ENCODE measurements at regions not wholly inside any gene's neighbourhood (a gene's known extent, or its start where the extent isn't known, plus 50 kb on each side); places are given as distances from the start of the nearest gene placed in this dataset.
"Not testable (repeated sequence)": the region's sequence is repeated elsewhere in the genome, so short reads cannot be mapped to it uniquely, and the experiment has no call there.

GRCh38 chr20:55186228-55186627 lies 710.8 kb downstream of the DOK5 start:
- DNase-seq (ENCODE audit: low read depth in 4 of 4, low spot score in 2 of 4): no peak

DNA sequence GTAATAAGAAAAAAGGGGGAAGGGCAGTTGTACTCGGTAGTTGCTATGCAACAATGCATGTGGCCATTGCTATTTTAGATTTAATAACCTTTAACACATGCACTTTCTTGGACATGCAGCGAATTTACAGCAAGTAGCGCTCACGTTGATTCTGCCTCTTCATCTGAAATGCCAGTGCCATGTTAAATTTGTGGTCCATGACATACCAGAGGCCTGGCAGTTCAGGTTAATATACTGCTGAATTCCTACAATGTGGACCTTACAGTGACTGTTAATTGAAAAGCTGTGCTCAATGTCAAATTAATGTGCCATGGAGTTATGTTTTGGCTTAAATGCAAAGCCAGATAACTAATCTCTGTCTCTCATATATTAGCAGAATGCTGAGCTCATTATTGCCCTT lies 699.7 kb downstream of the DOK5 start:
- DNase-seq (ENCODE audit: low read depth in 4 of 4, low spot score in 2 of 4): peak in 1 of 4 donors; percentile 39

DNA sequence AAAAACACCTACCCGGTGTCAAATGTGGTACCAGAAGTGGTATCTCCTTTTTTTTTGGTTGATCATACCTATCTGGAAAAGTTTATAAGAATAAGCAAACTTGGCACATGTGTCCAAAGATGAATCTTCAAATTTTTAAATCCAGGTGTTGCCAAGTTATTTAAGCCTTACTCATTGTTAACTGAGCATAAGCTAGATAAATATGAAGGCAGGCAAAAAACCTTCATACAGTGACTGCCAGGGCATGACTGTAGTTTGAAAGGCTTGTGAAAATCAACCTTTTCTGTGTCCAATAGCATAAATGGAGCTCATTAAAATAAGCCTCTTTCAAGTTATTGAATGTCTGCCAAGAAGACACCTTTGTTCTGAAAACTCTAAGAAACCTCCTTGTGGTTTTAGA lies 699.2 kb downstream of the DOK5 start:
- DNase-seq (ENCODE audit: low read depth in 4 of 4, low spot score in 2 of 4): no peak

DNA sequence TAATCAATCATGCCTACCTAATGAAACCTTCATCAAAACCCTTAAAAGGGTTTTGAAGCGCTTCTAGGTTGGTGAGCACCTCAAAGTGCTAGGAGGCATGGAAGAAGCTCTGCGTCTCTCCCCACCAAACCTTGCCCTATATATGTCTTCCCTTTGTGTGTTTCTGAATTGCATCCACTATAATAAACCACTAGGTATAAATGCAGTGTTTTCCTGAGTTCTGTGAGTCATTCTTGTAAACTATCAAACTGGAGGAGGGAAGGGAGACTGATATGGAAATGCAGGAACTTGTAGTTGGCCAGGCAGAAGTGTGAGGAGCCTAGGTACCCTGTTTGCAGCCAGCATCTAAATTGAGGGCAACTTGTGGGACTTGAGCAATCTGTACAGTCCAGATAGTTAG lies 698.8 kb downstream of the DOK5 start:
- no peak for DNase-seq (ENCODE audit: low read depth in 4 of 4, low spot score in 2 of 4)

GRCh38 chr20:55173601-55174000 lies 698.2 kb downstream of the DOK5 start:
- no peak for DNase-seq (ENCODE audit: low read depth in 4 of 4, low spot score in 2 of 4)

DNA sequence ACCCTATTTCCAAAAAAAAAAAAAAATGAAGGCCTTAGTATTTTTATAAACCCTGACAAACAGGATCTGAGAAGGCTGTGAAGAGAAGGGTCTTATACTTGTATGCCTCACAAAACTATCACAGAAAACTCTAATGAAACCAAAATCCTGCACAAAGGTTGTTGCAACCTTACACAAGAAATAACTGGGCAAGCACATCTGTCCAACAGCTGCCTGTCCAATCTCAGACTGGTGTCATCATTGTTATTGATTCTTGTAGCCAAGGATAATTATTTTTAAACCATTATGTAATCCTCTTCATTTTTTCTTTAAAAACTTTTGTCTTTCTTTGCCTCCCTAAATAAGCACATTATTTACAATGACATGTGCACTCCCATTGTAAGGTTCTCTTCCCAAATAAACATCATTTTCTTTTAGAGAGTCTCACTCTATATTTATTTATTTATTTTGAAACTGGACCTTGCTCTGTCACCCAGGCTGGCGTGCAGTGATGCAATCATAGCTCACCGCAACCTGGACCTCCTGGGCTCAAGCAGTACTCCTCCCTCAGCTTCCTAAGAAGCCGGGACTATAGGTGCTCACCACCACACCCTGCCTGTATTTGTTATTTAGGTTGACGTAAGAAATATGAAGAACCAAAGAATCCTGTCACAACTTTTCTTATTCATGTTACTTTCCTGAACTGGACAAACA lies 697.1 kb downstream of the DOK5 start:
- DNase-seq (ENCODE audit: low read depth in 4 of 4, low spot score in 2 of 4): no peak

- no peak for DNase-seq (ENCODE audit: low read depth in 4 of 4, low spot score in 2 of 4)
These were observed 690.7 kb downstream of the DOK5 start for GRCh38 chr20:55166063-55166462.

DNA sequence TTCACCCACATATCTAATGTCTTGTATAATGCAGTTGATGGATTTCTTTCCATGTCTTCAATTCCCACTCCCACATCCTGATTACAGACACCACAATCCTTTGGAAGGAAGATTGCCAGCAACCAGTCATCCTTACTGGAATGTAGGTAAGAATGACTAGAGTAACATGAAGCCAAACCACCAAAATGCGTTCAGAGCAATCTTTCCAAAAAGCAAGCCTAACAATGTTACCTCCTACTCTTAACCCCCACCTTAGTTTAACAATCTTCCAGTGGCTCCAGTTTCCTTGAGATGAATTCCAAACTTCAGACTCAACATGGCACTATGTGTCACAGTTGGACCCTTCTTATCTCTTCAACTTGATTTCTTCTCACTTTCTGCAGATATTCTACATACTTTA lies 685.6 kb downstream of the DOK5 start:
- DNase-seq (ENCODE audit: low read depth in 4 of 4, low spot score in 2 of 4): no peak

- no peak for DNase-seq (ENCODE audit: low read depth in 4 of 4, low spot score in 2 of 4)
These were observed 684.6 kb downstream of the DOK5 start for GRCh38 chr20:55160037-55160436.

GRCh38 chr20:55159230-55159629 lies 683.8 kb downstream of the DOK5 start:
- no peak for DNase-seq (ENCODE audit: low read depth in 4 of 4, low spot score in 2 of 4)

GRCh38 chr20:55158446-55158845 lies 683.1 kb downstream of the DOK5 start:
- DNase-seq (ENCODE audit: low read depth in 4 of 4, low spot score in 2 of 4): no peak

- DNase-seq (ENCODE audit: low read depth in 4 of 4, low spot score in 2 of 4): no peak
These were observed 680.0 kb downstream of the DOK5 start for GRCh38 chr20:55155360-55155759.

DNA sequence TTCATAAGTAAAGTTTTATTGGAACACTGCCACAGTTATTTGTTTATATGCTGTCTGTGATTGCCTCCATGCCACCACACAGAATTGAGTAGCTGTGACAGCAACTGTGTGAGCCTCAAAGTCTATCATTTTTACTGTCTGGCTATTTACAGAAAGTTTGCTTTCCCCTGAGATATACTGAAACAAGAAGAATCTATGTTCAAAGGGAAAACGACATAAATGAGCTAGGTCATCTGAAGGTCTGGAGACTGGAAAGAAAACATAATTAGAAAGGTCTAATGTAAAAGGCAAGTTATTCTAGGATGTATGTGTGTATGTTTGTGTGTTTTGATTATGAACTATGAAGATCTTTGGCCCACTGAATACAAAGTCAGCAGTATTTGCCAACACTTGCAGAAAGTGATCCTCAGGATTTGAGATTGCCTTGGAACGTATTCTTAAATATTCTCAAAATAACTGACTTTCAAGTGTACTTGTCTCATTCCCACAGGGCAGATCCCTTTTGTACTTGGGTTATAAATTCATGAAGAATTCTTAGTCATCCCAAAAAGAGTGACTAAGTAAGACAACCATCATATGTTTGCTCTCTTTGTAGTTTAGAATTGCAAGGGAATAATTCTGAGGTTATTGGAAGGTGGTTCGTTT lies 677.7 kb downstream of the DOK5 start:
- DNase-seq (ENCODE audit: low read depth in 4 of 4, low spot score in 2 of 4): no peak

DNA sequence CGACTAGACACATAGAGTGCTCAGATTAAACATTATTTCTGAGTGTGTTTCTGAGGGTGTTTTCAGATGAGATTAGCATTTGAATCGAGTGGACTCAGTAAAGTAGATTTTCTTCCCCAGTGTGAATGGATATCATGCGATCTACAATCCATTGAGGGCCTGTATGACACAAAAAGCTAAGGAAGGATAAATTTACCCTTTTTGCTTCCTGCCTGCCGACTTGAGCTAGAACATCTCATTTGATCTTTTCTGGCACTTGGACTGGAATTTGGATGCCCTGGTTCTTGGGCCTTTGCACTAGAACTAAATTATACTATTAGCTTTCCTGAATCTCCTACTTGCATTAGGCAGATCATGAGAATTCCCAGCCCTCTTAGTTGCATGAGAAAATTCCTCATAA lies 675.8 kb downstream of the DOK5 start:
- no peak for DNase-seq (ENCODE audit: low read depth in 4 of 4, low spot score in 2 of 4)

DNA sequence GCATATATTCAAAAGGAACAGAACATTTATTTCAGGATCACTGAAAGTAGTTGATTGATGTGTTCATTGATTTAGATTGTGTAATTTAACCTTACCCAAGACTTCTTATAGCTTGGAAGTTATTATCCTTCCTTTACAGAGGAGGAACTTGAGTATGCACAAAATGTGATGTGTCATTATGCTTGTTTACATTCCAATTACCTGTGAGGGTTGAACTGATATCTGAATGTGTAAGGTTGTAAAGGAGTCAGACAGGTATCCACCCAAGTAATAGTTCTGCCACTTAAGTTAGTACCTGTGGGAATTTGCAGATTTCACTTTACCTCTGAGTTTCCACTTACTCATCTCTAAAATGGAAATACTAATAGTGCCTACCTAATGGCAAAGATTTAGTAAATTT lies 668.2 kb downstream of the DOK5 start:
- DNase-seq (ENCODE audit: low read depth in 4 of 4, low spot score in 2 of 4): no peak

DNA sequence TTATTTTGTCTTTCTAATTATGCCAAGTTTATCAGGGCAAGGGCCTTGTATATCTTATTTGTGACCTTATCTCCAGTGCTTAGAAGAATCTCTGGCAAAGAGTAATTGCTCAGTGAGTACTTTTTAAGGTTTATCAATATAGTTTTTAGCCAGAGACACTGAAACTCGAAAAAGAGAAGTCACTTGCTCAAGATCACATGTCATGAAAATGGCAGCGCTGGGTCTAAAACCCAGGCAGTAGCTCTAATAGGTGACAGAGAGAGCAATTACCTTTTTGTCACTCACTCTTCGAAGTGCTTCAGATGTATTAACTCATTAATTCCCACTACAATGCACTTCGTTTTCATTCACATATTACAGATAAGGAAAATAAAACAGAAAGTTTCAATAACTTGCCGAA lies 667.5 kb downstream of the DOK5 start:
- DNase-seq (ENCODE audit: low read depth in 4 of 4, low spot score in 2 of 4): no peak

DNA sequence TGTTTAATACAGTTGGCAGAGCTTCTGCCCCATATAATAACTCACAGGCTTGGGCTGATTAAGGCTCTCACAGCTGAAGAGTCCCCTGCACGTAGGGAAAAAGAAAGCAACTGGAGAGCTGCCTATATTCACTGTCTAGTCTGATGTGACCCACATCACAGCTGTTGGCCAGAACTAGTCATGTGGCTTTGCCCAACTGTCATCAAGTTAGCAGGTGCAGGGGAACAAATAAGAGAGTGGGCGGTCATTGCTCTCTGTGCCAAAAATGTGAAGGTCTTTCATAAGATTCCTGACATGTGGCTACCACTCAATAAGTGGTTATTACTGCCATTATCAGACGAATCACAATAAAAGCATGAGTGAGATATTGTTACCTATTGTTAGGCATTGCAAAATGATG lies 665.2 kb downstream of the DOK5 start:
- no peak for DNase-seq (ENCODE audit: low read depth in 4 of 4, low spot score in 2 of 4)

GRCh38 chr20:55139173-55139765 lies 663.9 kb downstream of the DOK5 start:
- no peak for DNase-seq (ENCODE audit: low read depth in 4 of 4, low spot score in 2 of 4)

- no peak for DNase-seq (ENCODE audit: low read depth in 4 of 4, low spot score in 2 of 4)
These were observed 660.5 kb downstream of the DOK5 start for GRCh38 chr20:55135923-55136322.

- no peak for DNase-seq (ENCODE audit: low read depth in 4 of 4, low spot score in 2 of 4)
These were observed 657.1 kb downstream of the DOK5 start for GRCh38 chr20:55132523-55132922.

DNA sequence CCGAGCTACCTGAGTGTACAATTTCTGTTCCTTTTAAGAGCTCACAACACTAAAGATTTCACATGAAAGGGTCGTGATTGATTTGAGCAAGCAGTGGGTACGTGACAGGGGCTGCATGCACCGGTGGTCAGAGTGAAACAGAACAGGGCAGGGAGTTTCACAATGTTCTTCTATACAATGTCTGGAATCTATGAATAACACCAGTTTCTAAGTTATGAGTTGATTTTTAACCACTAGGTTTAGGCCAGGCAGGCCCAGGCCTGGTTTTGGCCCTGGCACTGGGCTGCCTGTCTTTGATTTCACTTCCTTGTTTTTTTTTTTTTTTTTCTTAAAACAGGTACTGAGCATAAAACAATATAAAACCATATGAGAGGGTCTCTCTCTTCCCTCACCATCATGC lies 642.2 kb downstream of the DOK5 start:
- DNase-seq (ENCODE audit: low read depth in 4 of 4, low spot score in 2 of 4): not testable (repeated sequence)

DNA sequence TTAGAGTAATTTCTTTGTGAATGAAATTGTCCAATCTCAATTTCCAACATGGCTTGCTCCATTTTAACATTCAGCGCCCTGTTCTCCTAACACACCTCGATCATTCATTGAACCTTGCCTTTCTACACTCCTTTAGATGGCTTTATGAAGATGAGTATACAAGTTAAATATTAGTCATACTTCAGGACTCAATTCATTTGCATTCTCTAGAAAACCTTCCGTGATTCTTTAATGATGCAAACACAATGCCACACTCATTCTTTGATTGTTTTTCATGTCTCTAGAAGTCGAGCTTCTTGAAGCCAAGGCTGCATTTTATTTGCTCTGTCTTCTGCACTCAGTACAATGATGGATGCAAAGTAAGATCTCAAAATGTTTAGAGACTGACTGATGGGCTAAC lies 641.2 kb downstream of the DOK5 start:
- DNase-seq (ENCODE audit: low read depth in 4 of 4, low spot score in 2 of 4): no peak
